PC-3 (cell line): ENCODE measurements at regions not wholly inside any gene's neighbourhood (a gene's known extent, or its start where the extent isn't known, plus 50 kb on each side); places are given as distances from the start of the nearest gene placed in this dataset.

ENCODE experiments used
- ATAC-seq: fragments of 200-7000 bp; cut with Tn5 transposase; 2 replicates; pipeline ENCODE4 v1.9.1; 2020; ENCODE audit warnings: mild to moderate bottlenecking, moderate library complexity
- BruUV-seq: library from RNA; stranded (reverse); fragments of 400-500 nt; replicated peaks from 2 replicates; lab custom pipeline; 2021; lab: Mats Ljungman, UMichigan
- CTCF ChIA-PET: fragments of 300-600 bp; sonication (Branson Sonifier 250); formaldehyde crosslinking; loops from one replicate; lab custom pipeline; 2022; ENCODE audit warnings: antibody characterized with exemption; lab: Charles Lee
- POLR2A ChIA-PET: fragments of 300-600 bp; sonication (Branson Sonifier 250); formaldehyde crosslinking; loops from one replicate; lab custom pipeline; 2022; ENCODE audit warnings: antibody characterized with exemption; ENCODE audit not compliant: unreplicated experiment; lab: Charles Lee
- DNase-seq: peaks from one replicate; pipeline ENCODE4 v3.0.0-alpha.2; 2015
- H2AFZ ChIP-seq: fragments of 300-600 bp; sonication (generic); 2 replicates; pipeline ENCODE4 v1.6.0; 2016; ENCODE audit warnings: antibody characterized with exemption, low read length
- H3F3A ChIP-seq: fragments of 300-600 bp; sonication (generic); one replicate; pipeline ENCODE4 v1.6.0; 2017; ENCODE audit warnings: antibody characterized with exemption, low read length, control low read depth, mild to moderate bottlenecking; ENCODE audit not compliant: unreplicated experiment
- H3K27ac ChIP-seq: fragments of 300-600 bp; sonication (generic); 2 replicates; pipeline ENCODE4 v1.5.1; 2016; ENCODE audit warnings: mild to moderate bottlenecking, low read length
- H3K27me3 ChIP-seq: fragments of 300-600 bp; sonication (generic); 2 replicates; pipeline ENCODE4 v1.6.1; 2016; ENCODE audit warnings: low read length, mixed read lengths
- H3K36me3 ChIP-seq: fragments of 300-600 bp; sonication (generic); 2 replicates; pipeline ENCODE4 v1.6.1; 2016; ENCODE audit warnings: low read depth, mixed run types, low read length, mixed read lengths
- H3K4me1 ChIP-seq: fragments of 300-600 bp; sonication (generic); 2 replicates; pipeline ENCODE4 v1.5.1; 2016; ENCODE audit warnings: low read length; ENCODE audit not compliant: insufficient read depth
- H3K4me2 ChIP-seq: fragments of 300-600 bp; sonication (generic); 2 replicates; pipeline ENCODE4 v1.6.0; 2016; ENCODE audit warnings: low read length
- H3K4me3 ChIP-seq: fragments of 300-600 bp; sonication (generic); 2 replicates; pipeline ENCODE4 v1.5.1; 2016; ENCODE audit warnings: mild to moderate bottlenecking, low read length, mixed read lengths
- H3K79me2 ChIP-seq: fragments of 300-600 bp; sonication (generic); 2 replicates; pipeline ENCODE4 v1.6.1; 2017; ENCODE audit warnings: low read length, mixed read lengths
- H3K9ac ChIP-seq: fragments of 300-600 bp; sonication (generic); 2 replicates; pipeline ENCODE4 v1.6.0; 2016; ENCODE audit warnings: mild to moderate bottlenecking, low read length
- H3K9me2 ChIP-seq: fragments of 300-600 bp; sonication (generic); replicated peaks from 2 replicates; pipeline ENCODE4 v1.6.1; 2016; ENCODE audit warnings: mixed run types, low read length, mixed read lengths
- H3K9me3 ChIP-seq: fragments of 300-600 bp; sonication (generic); 2 replicates; pipeline ENCODE4 v1.6.1; 2016; ENCODE audit warnings: low read length, mixed read lengths
- H4K20me1 ChIP-seq: fragments of 300-600 bp; sonication (generic); 2 replicates; pipeline ENCODE4 v1.6.1; 2016; ENCODE audit warnings: low read length, mixed read lengths
- EZH2 ChIP-seq: fragments of 300-600 bp; sonication (generic); IDR thresholded peaks from one replicate; pipeline ENCODE4 v1.6.1; 2017; ENCODE audit warnings: antibody characterized with exemption, mild to moderate bottlenecking, low read length; ENCODE audit not compliant: unreplicated experiment
- EZH2phosphoT487 ChIP-seq: fragments of 300-600 bp; sonication (generic); IDR thresholded peaks from 2 replicates; pipeline ENCODE4 v1.6.1; 2018; ENCODE audit warnings: mild to moderate bottlenecking, antibody characterized with exemption, low read length, borderline replicate concordance
- intact Hi-C: fragments of 100-400 bp; cut with micrococcal nuclease; formaldehyde crosslinking; loops from 2 replicates; pipeline ENCODE4 v1.9.0; 2023
- TF ChIP-seq, protein P1 (sequence below): fragments of 300-600 bp; sonication (generic); conservative IDR thresholded peaks from 2 replicates; pipeline ENCODE4 v1.5.1; 2017; ENCODE audit warnings: antibody characterized with exemption, low read depth, mild to moderate bottlenecking, low read length

GRCh38 chr15:37870711-37871110 is 63.7 kb upstream of the TMCO5A start:
- ChIA-PET POLR2A (no interaction called here), CTCF (no interaction called here)

DNA sequence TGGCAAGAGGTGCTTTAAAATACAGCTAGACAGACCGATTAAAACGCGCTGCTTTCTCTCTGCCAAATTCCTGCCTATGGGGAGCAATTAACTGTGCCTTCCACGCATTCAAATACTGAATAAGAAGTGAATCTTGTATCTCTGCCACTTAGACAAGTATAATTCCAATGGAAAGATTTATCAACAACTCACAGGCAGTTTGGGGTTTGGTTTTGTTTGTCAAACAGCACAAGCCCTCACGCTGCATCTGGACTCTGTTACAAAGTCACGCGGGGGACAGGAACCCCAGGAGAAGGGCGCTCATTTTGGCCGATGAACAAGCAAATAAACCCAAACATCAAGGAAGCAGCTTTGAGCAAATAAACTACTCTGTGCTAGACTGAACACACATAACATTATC is 61.8 kb upstream of the TMCO5A start:
- Histone ChIP-seq H3K27ac (no peak overlapping the region), H3K4me2 (peak overlapping the region; percentile 7; the same call in 1 of the 2 replicates), H3K36me3 (no peaks in the 10 kb centered on the region), H3K4me1 (peaks cover 14% of the 10 kb centered on the region), H4K20me1 (no peaks in the 10 kb centered on the region), H3F3A (no peaks in the 10 kb centered on the region), H3K9me3 (no peaks in the 10 kb centered on the region), H3K4me3 (no peak overlapping the region), H3K27me3 (peaks cover 64% of the 10 kb centered on the region), H3K9me2 (no peaks in the 10 kb centered on the region), H3K9ac (no peak overlapping the region), H3K79me2 (no peaks in the 10 kb centered on the region), H2AFZ (peak overlapping the region; percentile 60; the same call in 1 of the 2 replicates)
- no peak for TF ChIP-seq EZH2
- no peak for TF ChIP-seq EZH2phosphoT487
- TF ChIP-seq, protein P1, sequence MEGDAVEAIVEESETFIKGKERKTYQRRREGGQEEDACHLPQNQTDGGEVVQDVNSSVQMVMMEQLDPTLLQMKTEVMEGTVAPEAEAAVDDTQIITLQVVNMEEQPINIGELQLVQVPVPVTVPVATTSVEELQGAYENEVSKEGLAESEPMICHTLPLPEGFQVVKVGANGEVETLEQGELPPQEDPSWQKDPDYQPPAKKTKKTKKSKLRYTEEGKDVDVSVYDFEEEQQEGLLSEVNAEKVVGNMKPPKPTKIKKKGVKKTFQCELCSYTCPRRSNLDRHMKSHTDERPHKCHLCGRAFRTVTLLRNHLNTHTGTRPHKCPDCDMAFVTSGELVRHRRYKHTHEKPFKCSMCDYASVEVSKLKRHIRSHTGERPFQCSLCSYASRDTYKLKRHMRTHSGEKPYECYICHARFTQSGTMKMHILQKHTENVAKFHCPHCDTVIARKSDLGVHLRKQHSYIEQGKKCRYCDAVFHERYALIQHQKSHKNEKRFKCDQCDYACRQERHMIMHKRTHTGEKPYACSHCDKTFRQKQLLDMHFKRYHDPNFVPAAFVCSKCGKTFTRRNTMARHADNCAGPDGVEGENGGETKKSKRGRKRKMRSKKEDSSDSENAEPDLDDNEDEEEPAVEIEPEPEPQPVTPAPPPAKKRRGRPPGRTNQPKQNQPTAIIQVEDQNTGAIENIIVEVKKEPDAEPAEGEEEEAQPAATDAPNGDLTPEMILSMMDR = no peak
- no TSS peak for BruUV-seq
- ATAC-seq = no peak; the same call in 1 of the 2 replicates
- CTCF ChIA-PET = no interaction called here
- POLR2A ChIA-PET = no interaction called here
- DNase-seq = no peak
- intact Hi-C loops = no loop called here

More at GRCh38 chr15:37870711-37871110, 63.7 kb upstream of the TMCO5A start:
- DNase-seq (no peak), ATAC-seq (no peak)
- Histone ChIP-seq H3K4me3 (no peak overlapping the region), H3K27me3 (peaks cover 74% of the 10 kb centered on the region), H2AFZ (no peak overlapping the region), H3K9ac (no peak overlapping the region), H3F3A (no peaks in the 10 kb centered on the region), H3K9me3 (no peaks in the 10 kb centered on the region), H3K27ac (no peak overlapping the region), H3K9me2 (no peaks in the 10 kb centered on the region), H3K4me1 (no peaks in the 10 kb centered on the region), H4K20me1 (no peaks in the 10 kb centered on the region), H3K36me3 (no peaks in the 10 kb centered on the region), H3K4me2 (no peak overlapping the region), H3K79me2 (no peaks in the 10 kb centered on the region)
- no TSS peak for BruUV-seq
- no peak for TF ChIP-seq EZH2phosphoT487
- TF ChIP-seq, protein P1 = no peak
- no peak for TF ChIP-seq EZH2
- intact Hi-C loops = no loop called here

GRCh38 chr15:37873336-37873735 is 61.1 kb upstream of the TMCO5A start:
- H4K20me1 ChIP-seq = no peaks in the 10 kb centered on the region
- H3K9ac ChIP-seq = no peak overlapping the region
- BruUV-seq = no TSS peak
- H3K79me2 ChIP-seq = no peaks in the 10 kb centered on the region
- H3K4me3 ChIP-seq = no peak overlapping the region
- no peaks in the 10 kb centered on the region for H3K9me2 ChIP-seq
- CTCF ChIA-PET = no interaction called here
- TF ChIP-seq EZH2phosphoT487 = no peak
- TF ChIP-seq, protein P1 = no peak
- no peak for TF ChIP-seq EZH2
- ATAC-seq (no peak), DNase-seq (no peak)
- no peaks in the 10 kb centered on the region for H3K9me3 ChIP-seq
- no peaks in the 10 kb centered on the region for H3K36me3 ChIP-seq
- POLR2A ChIA-PET = no interaction called here
- no peaks in the 10 kb centered on the region for H3F3A ChIP-seq
- no peak overlapping the region for H3K27ac ChIP-seq
- H3K4me1 ChIP-seq = peaks cover 21% of the 10 kb centered on the region
- no peak overlapping the region for H3K4me2 ChIP-seq
- intact Hi-C loops = no loop called here
- no peak overlapping the region for H2AFZ ChIP-seq
- peaks cover 58% of the 10 kb centered on the region for H3K27me3 ChIP-seq
